Stimulated activated naive CD8-positive, alpha-beta T cell treated with anti-CD3 and anti-CD28 coated beads, Interleukin-15, amount 100 ng/mL, for 72 hours (primary cell): ENCODE measurements at regions not wholly inside any gene's neighbourhood (a gene's known extent, or its start where the extent isn't known, plus 50 kb on each side); places are given as distances from the start of the nearest gene placed in this dataset.

Experiments used
- ATAC-seq: fragments of 150-1000 bp; cut with Tn5 transposase; 2 replicates; pipeline ENCODE4 v1.10.0; 2021; ENCODE audit warnings: mild to moderate bottlenecking, moderate library complexity
- DNase-seq, 2 donors: peaks; one replicate each; pipeline ENCODE4 v3.0.0; 2021 to 2022
- H3K27ac Mint-ChIP-seq, 2 donors: one replicate each; pipeline ENCODE4 v1.8.0; 2022; ENCODE audit warnings: mild to moderate bottlenecking in 2 of 2, mixed read lengths in 2 of 2, moderate library complexity in 2 of 2
- H3K27me3 Mint-ChIP-seq: one replicate; pipeline ENCODE4 v1.8.0; 2022; ENCODE audit warnings: mixed read lengths
- H3K4me1 Mint-ChIP-seq: one replicate; pipeline ENCODE4 v1.8.0; 2022; ENCODE audit warnings: mild to moderate bottlenecking, mixed read lengths
- H3K4me3 Mint-ChIP-seq, 2 donors: one replicate each; pipeline ENCODE4 v1.8.0; 2022; ENCODE audit warnings: mild to moderate bottlenecking in 2 of 2, mixed read lengths in 2 of 2, moderate library complexity in 1 of 2
- H3K9me3 Mint-ChIP-seq, 2 donors: one replicate each; pipeline ENCODE4 v1.8.0; 2022; ENCODE audit warnings: mixed read lengths in 2 of 2

GRCh38 chr11:91854171-91854570, 370.4 kb upstream of the FAT3 start:
- peaks cover 0 to 2% of the 10 kb centered on the region in 2 donors for H3K9me3 Mint-ChIP-seq
- ATAC-seq (no peak), DNase-seq (no peak)
- no peaks in the 10 kb centered on the region for H3K4me1 Mint-ChIP-seq
- H3K27me3 Mint-ChIP-seq, result no peaks in the 10 kb centered on the region
- no peak overlapping the region for H3K27ac Mint-ChIP-seq
- no peak overlapping the region for H3K4me3 Mint-ChIP-seq

GRCh38 chr11:91851908-91852307, 372.7 kb upstream of the FAT3 start:
- Mint-ChIP-seq H3K9me3 (peaks cover 0 to 5% of the 10 kb centered on the region in 2 donors), H3K27me3 (no peaks in the 10 kb centered on the region), H3K4me1 (no peaks in the 10 kb centered on the region), H3K4me3 (no peak overlapping the region), H3K27ac (no peak overlapping the region)
- ATAC-seq, result no peak
- DNase-seq, result no peak

GRCh38 chr11:91850533-91851275, 373.9 kb upstream of the FAT3 start:
- H3K4me1 Mint-ChIP-seq, result no peaks in the 10 kb centered on the region
- peak overlapping the region in 1 of 2 donors; percentile 27 for H3K27ac Mint-ChIP-seq
- H3K9me3 Mint-ChIP-seq, result peaks cover 0 to 5% of the 10 kb centered on the region in 2 donors
- DNase-seq (no peak), ATAC-seq (no peak)
- H3K27me3 Mint-ChIP-seq, result no peaks in the 10 kb centered on the region
- no peak overlapping the region for H3K4me3 Mint-ChIP-seq

DNA sequence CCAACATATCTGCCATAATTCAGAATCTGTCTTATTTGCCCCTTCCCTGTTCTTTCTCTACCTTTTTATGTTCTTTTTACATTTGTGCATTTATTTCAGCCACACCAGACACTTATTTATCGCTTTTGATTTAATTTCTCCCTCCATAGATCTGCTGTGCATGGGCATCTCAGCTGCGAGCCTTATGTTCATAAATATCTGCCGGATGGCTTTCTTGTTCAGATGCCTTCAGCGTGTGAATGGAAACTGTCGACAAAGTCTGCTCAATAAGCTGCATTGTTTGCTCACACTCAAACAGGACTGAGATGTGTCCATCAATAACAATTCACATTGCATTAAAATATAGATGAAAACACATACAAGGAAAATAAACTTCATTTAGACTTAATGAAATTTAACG, 374.6 kb upstream of the FAT3 start:
- H3K4me3 Mint-ChIP-seq, result no peak overlapping the region
- H3K27ac Mint-ChIP-seq, result no peak overlapping the region
- no peak for ATAC-seq
- H3K4me1 Mint-ChIP-seq, result no peaks in the 10 kb centered on the region
- H3K27me3 Mint-ChIP-seq, result no peaks in the 10 kb centered on the region
- DNase-seq, result no peak
- peaks cover 0 to 5% of the 10 kb centered on the region in 2 donors for H3K9me3 Mint-ChIP-seq

GRCh38 chr11:91846649-91847048, 378.0 kb upstream of the FAT3 start:
- DNase-seq (no peak), ATAC-seq (no peak)
- H3K4me3 Mint-ChIP-seq, result no peak overlapping the region
- H3K27me3 Mint-ChIP-seq, result no peaks in the 10 kb centered on the region
- no peak overlapping the region for H3K27ac Mint-ChIP-seq
- no peaks in the 10 kb centered on the region for H3K4me1 Mint-ChIP-seq
- peaks cover 5 to 7% of the 10 kb centered on the region in 2 donors for H3K9me3 Mint-ChIP-seq

GRCh38 chr11:91846002-91846401, 378.6 kb upstream of the FAT3 start:
- DNase-seq, result no peak
- peaks cover 5 to 7% of the 10 kb centered on the region in 2 donors for H3K9me3 Mint-ChIP-seq
- H3K4me1 Mint-ChIP-seq, result no peaks in the 10 kb centered on the region
- no peak overlapping the region for H3K27ac Mint-ChIP-seq
- ATAC-seq, result no peak
- H3K27me3 Mint-ChIP-seq, result no peaks in the 10 kb centered on the region
- H3K4me3 Mint-ChIP-seq, result no peak overlapping the region

DNA sequence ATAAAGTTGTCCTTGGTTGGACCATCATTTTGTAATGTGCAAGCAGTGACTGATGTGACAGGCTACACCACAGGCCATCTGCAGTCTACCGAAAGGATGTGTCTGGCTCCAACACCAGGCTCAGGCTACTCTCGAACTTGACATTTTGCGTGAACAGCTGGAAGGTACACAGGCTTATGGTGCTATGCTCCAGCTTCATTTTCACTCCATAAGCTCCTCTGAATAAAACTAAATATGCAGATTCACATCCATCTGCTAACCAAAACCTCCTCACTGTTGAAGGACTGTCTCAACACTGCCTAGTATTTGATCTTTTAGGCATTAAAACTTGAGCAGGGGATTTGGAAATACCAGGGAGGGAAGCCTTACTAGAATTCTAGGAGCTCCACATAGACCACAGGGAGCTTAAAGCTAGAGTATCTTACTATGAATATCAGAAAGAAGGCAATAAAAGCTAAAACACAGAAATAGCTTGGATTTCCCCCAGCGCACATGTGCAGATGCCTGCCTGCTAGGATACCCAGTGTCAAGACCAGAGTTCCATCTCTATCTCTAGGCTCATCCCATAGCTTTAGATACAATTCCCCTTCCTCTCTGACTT, 383.9 kb upstream of the FAT3 start:
- H3K27me3 Mint-ChIP-seq, result no peaks in the 10 kb centered on the region
- no peak overlapping the region for H3K4me3 Mint-ChIP-seq
- no peak overlapping the region for H3K27ac Mint-ChIP-seq
- no peak for ATAC-seq
- H3K9me3 Mint-ChIP-seq, result peaks cover 0 to 7% of the 10 kb centered on the region in 2 donors
- no peak for DNase-seq
- no peaks in the 10 kb centered on the region for H3K4me1 Mint-ChIP-seq

GRCh38 chr11:91837411-91838330, 386.9 kb upstream of the FAT3 start:
- ATAC-seq, result no peak
- H3K27ac Mint-ChIP-seq, result peak overlapping the region in 1 of 2 donors; percentile 0
- H3K4me3 Mint-ChIP-seq, result no peak overlapping the region

GRCh38 chr11:91835051-91835560, 389.5 kb upstream of the FAT3 start:
- ATAC-seq (no peak), DNase-seq (no peak)
- Mint-ChIP-seq H3K9me3 (no peaks in the 10 kb centered on the region), H3K27ac (no peak overlapping the region), H3K4me3 (no peak overlapping the region), H3K27me3 (no peaks in the 10 kb centered on the region), H3K4me1 (no peaks in the 10 kb centered on the region)

More at GRCh38 chr11:91837411-91838330, 386.9 kb upstream of the FAT3 start:
- Mint-ChIP-seq H3K4me1 (no peaks in the 10 kb centered on the region), H3K27me3 (no peaks in the 10 kb centered on the region), H3K9me3 (peaks cover 0 to 7% of the 10 kb centered on the region in 2 donors)
- DNase-seq, result no peak

DNA sequence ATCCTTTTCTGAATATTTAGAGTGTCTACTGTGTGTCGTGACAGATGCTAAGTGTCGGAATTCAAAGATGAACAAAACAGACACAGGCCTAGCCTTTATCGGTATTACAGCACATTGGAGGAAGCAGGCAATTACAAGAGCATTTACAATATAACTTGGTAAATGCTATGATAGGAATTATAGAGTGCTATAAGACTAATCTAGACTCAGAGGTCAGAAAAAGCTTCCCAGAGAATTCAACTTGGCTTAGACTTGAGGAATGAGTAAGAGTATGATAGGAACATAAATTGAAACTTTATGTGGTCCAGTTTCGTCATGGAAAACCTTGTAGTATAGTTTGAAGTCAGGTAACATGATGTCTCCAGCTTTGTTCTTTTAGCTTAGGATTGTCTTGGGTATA, 395.7 kb upstream of the FAT3 start:
- H3K27me3 Mint-ChIP-seq, result no peaks in the 10 kb centered on the region
- no peak for ATAC-seq
- H3K4me3 Mint-ChIP-seq, result no peak overlapping the region
- no peaks in the 10 kb centered on the region for H3K4me1 Mint-ChIP-seq
- no peak for DNase-seq
- H3K9me3 Mint-ChIP-seq, result no peaks in the 10 kb centered on the region
- no peak overlapping the region for H3K27ac Mint-ChIP-seq

- peaks cover 7 to 9% of the 10 kb centered on the region in 2 donors for H3K9me3 Mint-ChIP-seq
- no peak for ATAC-seq
- no peaks in the 10 kb centered on the region for H3K4me1 Mint-ChIP-seq
- H3K27ac Mint-ChIP-seq, result no peak overlapping the region
- DNase-seq, result no peak
- H3K27me3 Mint-ChIP-seq, result no peaks in the 10 kb centered on the region
- no peak overlapping the region for H3K4me3 Mint-ChIP-seq
These were observed 398.8 kb upstream of the FAT3 start for GRCh38 chr11:91825777-91826176.

- DNase-seq (no peak), ATAC-seq (no peak)
- Mint-ChIP-seq H3K27me3 (no peaks in the 10 kb centered on the region), H3K4me3 (no peak overlapping the region), H3K9me3 (peaks cover 7 to 9% of the 10 kb centered on the region in 2 donors), H3K4me1 (no peaks in the 10 kb centered on the region), H3K27ac (no peak overlapping the region)
These were observed 401.3 kb upstream of the FAT3 start for GRCh38 chr11:91823252-91823830.

- Mint-ChIP-seq H3K9me3 (peaks cover 7 to 9% of the 10 kb centered on the region in 2 donors), H3K4me3 (no peak overlapping the region), H3K27ac (no peak overlapping the region), H3K27me3 (no peaks in the 10 kb centered on the region), H3K4me1 (no peaks in the 10 kb centered on the region)
- ATAC-seq (no peak), DNase-seq (no peak)
These were observed 401.8 kb upstream of the FAT3 start for GRCh38 chr11:91822805-91823204.

DNA sequence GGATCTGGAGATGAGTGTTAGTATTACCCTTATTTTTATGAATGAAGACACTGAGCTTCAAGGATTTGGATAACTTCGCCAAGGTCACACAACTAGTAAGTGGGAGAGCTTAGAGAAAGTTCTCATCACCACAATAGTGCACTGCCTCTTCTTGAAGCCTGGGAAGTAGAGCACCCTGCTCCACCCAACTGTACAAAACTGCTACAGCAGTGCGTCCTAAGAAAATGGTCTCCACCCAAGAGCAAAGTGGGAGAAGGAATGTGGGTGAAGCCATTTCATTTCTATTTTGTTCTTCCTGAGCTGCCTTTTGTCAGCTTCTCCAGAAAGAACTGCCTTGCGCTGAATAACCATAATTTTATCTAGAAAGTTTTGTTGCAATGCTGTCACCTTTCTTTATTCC, 403.9 kb upstream of the FAT3 start:
- Mint-ChIP-seq H3K9me3 (peaks cover 7 to 9% of the 10 kb centered on the region in 2 donors), H3K27me3 (no peaks in the 10 kb centered on the region), H3K4me3 (no peak overlapping the region), H3K4me1 (no peaks in the 10 kb centered on the region), H3K27ac (no peak overlapping the region)
- ATAC-seq, result no peak
- DNase-seq, result no peak

GRCh38 chr11:91819777-91820176, 404.8 kb upstream of the FAT3 start:
- no peak for DNase-seq
- Mint-ChIP-seq H3K4me3 (no peak overlapping the region), H3K27me3 (no peaks in the 10 kb centered on the region), H3K9me3 (peaks cover 7 to 9% of the 10 kb centered on the region in 2 donors), H3K4me1 (no peaks in the 10 kb centered on the region), H3K27ac (no peak overlapping the region)
- ATAC-seq, result no peak
